Loucy (cell line): ENCODE measurements at regions not wholly inside any gene's neighbourhood (a gene's known extent, or its start where the extent isn't known, plus 50 kb on each side); places are given as distances from the start of the nearest gene placed in this dataset.
"Not testable (repeated sequence)": the region's sequence is repeated elsewhere in the genome, so short reads cannot be mapped to it uniquely, and the experiment has no call there.

Experiments used
- H2AFZ ChIP-seq: fragments of 200-600 bp; sonication (generic); 2 replicates; pipeline ENCODE4 v1.6.0; 2016; ENCODE audit warnings: antibody characterized with exemption, mild to moderate bottlenecking, low read length, moderate library complexity
- H3F3A ChIP-seq: fragments of 200-600 bp; 2 replicates; pipeline ENCODE4 v1.6.0; 2016; ENCODE audit warnings: antibody characterized with exemption, low read depth, mild to moderate bottlenecking
- H3K27me3 ChIP-seq: fragments of 200-600 bp; sonication (generic); 2 replicates; pipeline ENCODE4 v1.6.1; 2014; ENCODE audit warnings: low read length, mild to moderate bottlenecking; ENCODE audit not compliant: insufficient read depth, poor library complexity, severe bottlenecking
- H3K36me3 ChIP-seq: fragments of 200-600 bp; sonication (generic); 2 replicates; pipeline ENCODE4 v1.6.1; 2016; ENCODE audit warnings: low read length; ENCODE audit not compliant: insufficient read depth
- H3K4me1 ChIP-seq: fragments of 200-600 bp; sonication (generic); 2 replicates; pipeline ENCODE4 v1.5.1; 2014; ENCODE audit warnings: low read length, mild to moderate bottlenecking; ENCODE audit not compliant: insufficient read depth, poor library complexity, severe bottlenecking
- H3K4me2 ChIP-seq: fragments of 200-600 bp; sonication (generic); 2 replicates; pipeline ENCODE4 v1.6.0; 2014; ENCODE audit warnings: antibody characterized with exemption, low read length, low read depth, mild to moderate bottlenecking; ENCODE audit not compliant: poor library complexity, severe bottlenecking
- H3K4me3 ChIP-seq: fragments of 200-600 bp; sonication (generic); 2 replicates; pipeline ENCODE4 v1.5.1; 2014; ENCODE audit warnings: low read length, mild to moderate bottlenecking, mixed read lengths; ENCODE audit not compliant: poor library complexity, severe bottlenecking
- H3K79me2 ChIP-seq: fragments of 200-600 bp; sonication (generic); 2 replicates; pipeline ENCODE4 v1.6.1; 2014; ENCODE audit warnings: low read length; ENCODE audit not compliant: insufficient read depth
- H3K9ac ChIP-seq: fragments of 200-600 bp; sonication (generic); 2 replicates; pipeline ENCODE4 v1.6.0; 2014; ENCODE audit warnings: mild to moderate bottlenecking, low read depth, low read length, moderate library complexity; ENCODE audit not compliant: poor library complexity, severe bottlenecking
- H3K9me2 ChIP-seq: fragments of 200-600 bp; sonication (generic); replicated peaks from 2 replicates; pipeline ENCODE4 v1.6.1; 2016; ENCODE audit warnings: low read depth, low read length, mixed read lengths
- H3K9me3 ChIP-seq: fragments of 200-600 bp; sonication (generic); 2 replicates; pipeline ENCODE4 v1.6.1; 2014; ENCODE audit warnings: mild to moderate bottlenecking, antibody characterized with exemption, low read length, low read depth; ENCODE audit not compliant: insufficient read depth
- H4K20me1 ChIP-seq: fragments of 200-600 bp; sonication (generic); 2 replicates; pipeline ENCODE4 v1.6.0; 2014; ENCODE audit warnings: antibody characterized with exemption, low read length, mild to moderate bottlenecking; ENCODE audit not compliant: insufficient read depth, poor library complexity, severe bottlenecking
- EZH2phosphoT487 ChIP-seq: fragments of 200-600 bp; IDR thresholded peaks from 2 replicates; pipeline ENCODE4 v1.6.1; 2018; ENCODE audit warnings: antibody characterized with exemption, mild to moderate bottlenecking, moderate library complexity, borderline replicate concordance
- TF ChIP-seq, protein P1 (sequence below): fragments of 200-600 bp; sonication (generic); conservative IDR thresholded peaks from 2 replicates; pipeline ENCODE4 v1.5.1; 2014; ENCODE audit warnings: mild to moderate bottlenecking, antibody characterized with exemption, low read length

DNA sequence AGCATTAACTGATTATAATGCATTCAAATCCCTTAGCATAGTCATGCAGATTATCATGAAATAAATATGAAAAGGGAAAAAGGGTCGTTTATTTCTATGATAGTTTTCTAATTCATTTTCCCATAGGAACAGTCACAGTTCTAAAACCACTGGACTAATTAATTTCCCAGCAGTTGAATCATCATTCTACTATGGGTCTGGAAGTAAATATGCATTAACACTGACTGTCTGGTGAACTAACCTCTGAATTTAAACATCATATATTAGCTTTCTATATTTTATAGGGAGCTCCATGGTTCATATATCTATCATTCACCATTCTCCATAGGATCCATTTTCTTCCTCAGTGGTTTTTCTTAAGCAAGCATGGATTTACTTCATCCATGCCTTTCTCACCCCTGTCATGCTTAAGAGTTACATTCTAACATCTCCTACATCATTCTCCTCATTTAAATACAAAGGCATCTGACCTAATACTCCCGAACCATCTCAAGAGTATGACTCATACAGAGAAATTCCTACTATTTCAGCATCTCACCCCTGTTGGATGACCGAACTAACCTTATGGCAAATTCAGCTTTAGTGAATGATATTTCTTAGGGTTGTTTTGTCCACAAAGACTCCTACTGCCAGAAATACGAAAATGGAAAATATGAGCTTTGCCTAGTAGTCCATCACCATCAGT is 198.7 kb upstream of the ADAMTS3 start:
- no peak overlapping the region for H3K4me2 ChIP-seq
- no peaks in the 10 kb centered on the region for H4K20me1 ChIP-seq
- H3K4me1 ChIP-seq, result no peaks in the 10 kb centered on the region
- no peaks in the 10 kb centered on the region for H3K36me3 ChIP-seq
- no peak overlapping the region for H2AFZ ChIP-seq
- no peaks in the 10 kb centered on the region for H3K79me2 ChIP-seq
- H3K27me3 ChIP-seq, result no peaks in the 10 kb centered on the region
- H3K9me3 ChIP-seq, result no peaks in the 10 kb centered on the region
- no peaks in the 10 kb centered on the region; the same call in 1 of the 2 replicates for H3K9me2 ChIP-seq
- no peaks in the 10 kb centered on the region for H3F3A ChIP-seq
- TF ChIP-seq EZH2phosphoT487, result no peak
- TF ChIP-seq, protein P1, sequence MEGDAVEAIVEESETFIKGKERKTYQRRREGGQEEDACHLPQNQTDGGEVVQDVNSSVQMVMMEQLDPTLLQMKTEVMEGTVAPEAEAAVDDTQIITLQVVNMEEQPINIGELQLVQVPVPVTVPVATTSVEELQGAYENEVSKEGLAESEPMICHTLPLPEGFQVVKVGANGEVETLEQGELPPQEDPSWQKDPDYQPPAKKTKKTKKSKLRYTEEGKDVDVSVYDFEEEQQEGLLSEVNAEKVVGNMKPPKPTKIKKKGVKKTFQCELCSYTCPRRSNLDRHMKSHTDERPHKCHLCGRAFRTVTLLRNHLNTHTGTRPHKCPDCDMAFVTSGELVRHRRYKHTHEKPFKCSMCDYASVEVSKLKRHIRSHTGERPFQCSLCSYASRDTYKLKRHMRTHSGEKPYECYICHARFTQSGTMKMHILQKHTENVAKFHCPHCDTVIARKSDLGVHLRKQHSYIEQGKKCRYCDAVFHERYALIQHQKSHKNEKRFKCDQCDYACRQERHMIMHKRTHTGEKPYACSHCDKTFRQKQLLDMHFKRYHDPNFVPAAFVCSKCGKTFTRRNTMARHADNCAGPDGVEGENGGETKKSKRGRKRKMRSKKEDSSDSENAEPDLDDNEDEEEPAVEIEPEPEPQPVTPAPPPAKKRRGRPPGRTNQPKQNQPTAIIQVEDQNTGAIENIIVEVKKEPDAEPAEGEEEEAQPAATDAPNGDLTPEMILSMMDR, result no peak
- no peak overlapping the region for H3K4me3 ChIP-seq
- no peak overlapping the region for H3K9ac ChIP-seq

DNA sequence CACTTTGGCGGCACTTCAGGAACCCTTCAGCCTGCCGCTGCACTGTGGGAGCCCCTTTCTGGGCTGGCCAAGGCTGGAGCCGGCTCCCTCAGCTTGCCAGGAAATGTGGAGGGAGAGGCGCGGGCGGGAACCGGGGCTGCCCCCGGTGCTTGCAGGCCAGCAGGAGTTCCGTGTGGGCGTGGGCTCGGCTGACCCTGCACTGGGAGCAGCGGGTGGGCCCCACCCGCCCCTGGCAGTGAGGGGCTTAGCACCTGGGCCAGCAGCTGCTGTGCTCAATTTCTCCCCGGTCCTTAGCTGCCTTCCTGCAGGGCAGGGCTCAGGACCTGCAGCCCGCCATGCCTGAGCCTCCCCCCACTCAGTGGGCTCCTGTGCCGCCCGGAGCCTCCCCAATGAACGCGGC is 196.8 kb upstream of the ADAMTS3 start:
- not testable (repeated sequence) for H3K79me2 ChIP-seq, H3K36me3 ChIP-seq, H3K4me2 ChIP-seq, H4K20me1 ChIP-seq, H3K9me3 ChIP-seq, H3K4me1 ChIP-seq, H3K9me2 ChIP-seq, H3K9ac ChIP-seq, H3K4me3 ChIP-seq, H3F3A ChIP-seq, H3K27me3 ChIP-seq, H2AFZ ChIP-seq

DNA sequence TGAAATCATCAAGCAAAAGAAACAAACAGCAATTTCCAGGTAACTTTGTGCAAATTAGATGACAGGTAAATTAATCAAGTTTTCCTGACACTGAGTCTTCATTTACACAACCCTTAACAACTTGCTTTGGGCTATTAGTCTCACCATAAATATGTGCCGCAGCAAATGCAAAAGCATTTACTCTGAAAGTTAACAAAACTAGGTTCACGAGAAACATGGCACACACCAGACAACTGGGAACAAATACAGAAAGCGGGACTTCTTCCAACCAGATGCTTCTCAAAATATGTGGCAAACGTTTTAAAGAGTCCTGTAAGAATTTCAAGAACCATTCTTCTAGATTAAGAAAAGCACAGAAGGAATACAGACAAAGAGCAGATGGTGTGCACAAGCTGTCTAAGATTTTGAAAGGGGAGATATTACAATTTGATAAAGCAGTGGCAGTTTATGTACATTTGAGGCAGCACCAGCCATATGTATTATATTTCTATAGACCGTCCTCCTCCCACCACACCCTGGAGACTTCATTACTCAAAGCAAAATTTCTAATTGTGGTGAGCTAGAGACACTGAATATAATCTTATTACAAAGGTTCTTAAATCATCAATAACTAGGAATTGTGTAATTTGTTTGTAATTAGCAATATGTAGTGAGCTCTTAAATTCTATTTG is 192.5 kb upstream of the ADAMTS3 start:
- TF ChIP-seq, protein P1, result no peak
- no peak for TF ChIP-seq EZH2phosphoT487
- Histone ChIP-seq H3K9me3 (no peaks in the 10 kb centered on the region), H3K9ac (no peak overlapping the region), H3F3A (no peaks in the 10 kb centered on the region), H3K4me3 (no peak overlapping the region), H3K27me3 (no peaks in the 10 kb centered on the region), H3K4me2 (no peak overlapping the region), H2AFZ (no peak overlapping the region), H3K9me2 (no peaks in the 10 kb centered on the region; the same call in 1 of the 2 replicates), H3K79me2 (no peaks in the 10 kb centered on the region), H3K4me1 (no peaks in the 10 kb centered on the region), H4K20me1 (no peaks in the 10 kb centered on the region), H3K36me3 (no peaks in the 10 kb centered on the region)

DNA sequence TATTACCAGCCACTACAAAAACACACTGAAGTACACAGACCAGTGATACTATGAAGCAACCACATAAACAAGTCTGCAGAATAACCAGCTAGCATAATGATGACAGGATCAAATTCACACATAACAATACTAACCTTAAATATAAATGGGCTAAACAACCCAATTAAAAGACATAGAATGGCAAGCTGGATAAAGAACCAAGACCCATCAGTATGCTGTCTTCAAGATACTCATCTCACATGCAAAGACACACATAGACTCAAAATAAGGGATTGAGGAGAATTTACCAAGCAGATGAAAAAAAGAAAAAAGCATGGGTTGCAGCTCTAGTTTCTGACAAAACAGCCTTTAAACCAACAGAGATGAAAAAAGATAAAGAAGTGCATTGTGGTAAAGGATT is 184.4 kb upstream of the ADAMTS3 start:
- H3K79me2 ChIP-seq, H3F3A ChIP-seq, H3K4me2 ChIP-seq, H4K20me1 ChIP-seq, H2AFZ ChIP-seq, H3K9ac ChIP-seq, H3K36me3 ChIP-seq, H3K27me3 ChIP-seq, H3K4me3 ChIP-seq, H3K9me2 ChIP-seq, H3K9me3 ChIP-seq, H3K4me1 ChIP-seq: not testable (repeated sequence)
